PC-3 (cell line): ENCODE measurements at regions not wholly inside any gene's neighbourhood (a gene's known extent, or its start where the extent isn't known, plus 50 kb on each side); places are given as distances from the start of the nearest gene placed in this dataset.

Experiments used
- ATAC-seq: fragments of 200-7000 bp; cut with Tn5 transposase; 2 replicates; pipeline ENCODE4 v1.9.1; 2020; ENCODE audit warnings: mild to moderate bottlenecking, moderate library complexity
- BruUV-seq: library from RNA; stranded (reverse); fragments of 400-500 nt; replicated peaks from 2 replicates; lab custom pipeline; 2021; lab: Mats Ljungman, UMichigan
- CTCF ChIA-PET: fragments of 300-600 bp; sonication (Branson Sonifier 250); formaldehyde crosslinking; loops from one replicate; lab custom pipeline; 2022; ENCODE audit warnings: antibody characterized with exemption; lab: Charles Lee
- POLR2A ChIA-PET: fragments of 300-600 bp; sonication (Branson Sonifier 250); formaldehyde crosslinking; loops from one replicate; lab custom pipeline; 2022; ENCODE audit warnings: antibody characterized with exemption; ENCODE audit not compliant: unreplicated experiment; lab: Charles Lee
- DNase-seq: peaks from one replicate; pipeline ENCODE4 v3.0.0-alpha.2; 2015
- H2AFZ ChIP-seq: fragments of 300-600 bp; sonication (generic); 2 replicates; pipeline ENCODE4 v1.6.0; 2016; ENCODE audit warnings: antibody characterized with exemption, low read length
- H3F3A ChIP-seq: fragments of 300-600 bp; sonication (generic); one replicate; pipeline ENCODE4 v1.6.0; 2017; ENCODE audit warnings: antibody characterized with exemption, low read length, control low read depth, mild to moderate bottlenecking; ENCODE audit not compliant: unreplicated experiment
- H3K27ac ChIP-seq: fragments of 300-600 bp; sonication (generic); 2 replicates; pipeline ENCODE4 v1.5.1; 2016; ENCODE audit warnings: mild to moderate bottlenecking, low read length
- H3K27me3 ChIP-seq: fragments of 300-600 bp; sonication (generic); 2 replicates; pipeline ENCODE4 v1.6.1; 2016; ENCODE audit warnings: low read length, mixed read lengths
- H3K36me3 ChIP-seq: fragments of 300-600 bp; sonication (generic); 2 replicates; pipeline ENCODE4 v1.6.1; 2016; ENCODE audit warnings: low read depth, mixed run types, low read length, mixed read lengths
- H3K4me1 ChIP-seq: fragments of 300-600 bp; sonication (generic); 2 replicates; pipeline ENCODE4 v1.5.1; 2016; ENCODE audit warnings: low read length; ENCODE audit not compliant: insufficient read depth
- H3K4me2 ChIP-seq: fragments of 300-600 bp; sonication (generic); 2 replicates; pipeline ENCODE4 v1.6.0; 2016; ENCODE audit warnings: low read length
- H3K4me3 ChIP-seq: fragments of 300-600 bp; sonication (generic); 2 replicates; pipeline ENCODE4 v1.5.1; 2016; ENCODE audit warnings: mild to moderate bottlenecking, low read length, mixed read lengths
- H3K79me2 ChIP-seq: fragments of 300-600 bp; sonication (generic); 2 replicates; pipeline ENCODE4 v1.6.1; 2017; ENCODE audit warnings: low read length, mixed read lengths
- H3K9ac ChIP-seq: fragments of 300-600 bp; sonication (generic); 2 replicates; pipeline ENCODE4 v1.6.0; 2016; ENCODE audit warnings: mild to moderate bottlenecking, low read length
- H3K9me2 ChIP-seq: fragments of 300-600 bp; sonication (generic); replicated peaks from 2 replicates; pipeline ENCODE4 v1.6.1; 2016; ENCODE audit warnings: mixed run types, low read length, mixed read lengths
- H3K9me3 ChIP-seq: fragments of 300-600 bp; sonication (generic); 2 replicates; pipeline ENCODE4 v1.6.1; 2016; ENCODE audit warnings: low read length, mixed read lengths
- H4K20me1 ChIP-seq: fragments of 300-600 bp; sonication (generic); 2 replicates; pipeline ENCODE4 v1.6.1; 2016; ENCODE audit warnings: low read length, mixed read lengths
- CTCF ChIP-seq: fragments of 300-600 bp; sonication (generic); conservative IDR thresholded peaks from 2 replicates; pipeline ENCODE4 v1.5.1; 2017; ENCODE audit warnings: antibody characterized with exemption, low read depth, mild to moderate bottlenecking, low read length
- EZH2 ChIP-seq: fragments of 300-600 bp; sonication (generic); IDR thresholded peaks from one replicate; pipeline ENCODE4 v1.6.1; 2017; ENCODE audit warnings: antibody characterized with exemption, mild to moderate bottlenecking, low read length; ENCODE audit not compliant: unreplicated experiment
- EZH2phosphoT487 ChIP-seq: fragments of 300-600 bp; sonication (generic); IDR thresholded peaks from 2 replicates; pipeline ENCODE4 v1.6.1; 2018; ENCODE audit warnings: mild to moderate bottlenecking, antibody characterized with exemption, low read length, borderline replicate concordance
- intact Hi-C: fragments of 100-400 bp; cut with micrococcal nuclease; formaldehyde crosslinking; loops from 2 replicates; pipeline ENCODE4 v1.9.0; 2023

GRCh38 chr10:132997517-132998265 is 55.3 kb upstream of the CFAP46 start:
- H3K9me2 ChIP-seq = no peaks in the 10 kb centered on the region
- ChIA-PET CTCF (no interaction called here), POLR2A (no interaction called here)
- H3K4me2 ChIP-seq = no peak overlapping the region
- H3K27ac ChIP-seq = no peak overlapping the region
- H3K36me3 ChIP-seq = no peaks in the 10 kb centered on the region
- H3F3A ChIP-seq = no peaks in the 10 kb centered on the region
- no peak for DNase-seq
- no peak overlapping the region for H2AFZ ChIP-seq
- H4K20me1 ChIP-seq = no peaks in the 10 kb centered on the region
- peaks cover 49% of the 10 kb centered on the region for H3K27me3 ChIP-seq
- no peaks in the 10 kb centered on the region for H3K79me2 ChIP-seq
- H3K4me1 ChIP-seq = no peaks in the 10 kb centered on the region
- no peak overlapping the region for H3K4me3 ChIP-seq
- no peak for ATAC-seq
- TF ChIP-seq CTCF (no peak), EZH2 (no peak), EZH2phosphoT487 (no peak)
- intact Hi-C loops = no loop called here
- no TSS peak for BruUV-seq
- H3K9me3 ChIP-seq = no peaks in the 10 kb centered on the region
- no peak overlapping the region for H3K9ac ChIP-seq

- Histone ChIP-seq H3F3A (no peaks in the 10 kb centered on the region), H3K27me3 (peaks cover 49% of the 10 kb centered on the region), H3K9me2 (no peaks in the 10 kb centered on the region), H3K4me2 (no peak overlapping the region), H2AFZ (no peak overlapping the region), H3K27ac (no peak overlapping the region), H3K9me3 (no peaks in the 10 kb centered on the region), H3K4me3 (no peak overlapping the region), H4K20me1 (no peaks in the 10 kb centered on the region), H3K36me3 (no peaks in the 10 kb centered on the region), H3K4me1 (no peaks in the 10 kb centered on the region), H3K9ac (no peak overlapping the region), H3K79me2 (no peaks in the 10 kb centered on the region)
- intact Hi-C loops = no loop called here
- ATAC-seq (no peak), DNase-seq (no peak)
- POLR2A ChIA-PET = interaction anchor here (0.6 kb wide), 1 partner anchor 233 kb away, joined by 3 read pairs; no protein-coding TSS in a partner anchor
- TF ChIP-seq EZH2 = no peak
- TF ChIP-seq EZH2phosphoT487 = no peak
- no peak for TF ChIP-seq CTCF
- CTCF ChIA-PET = no interaction called here
- BruUV-seq = no TSS peak
These were observed 54.4 kb upstream of the CFAP46 start for GRCh38 chr10:132996603-132997343.
